ENCODE measurements at regions not wholly inside any gene's neighbourhood (a gene's known extent, or its start where the extent isn't known, plus 50 kb on each side); places are given as distances from the start of the nearest gene placed in this dataset.
"Not testable (repeated sequence)": the region's sequence is repeated elsewhere in the genome, so short reads cannot be mapped to it uniquely, and the experiment has no call there.

DNA sequence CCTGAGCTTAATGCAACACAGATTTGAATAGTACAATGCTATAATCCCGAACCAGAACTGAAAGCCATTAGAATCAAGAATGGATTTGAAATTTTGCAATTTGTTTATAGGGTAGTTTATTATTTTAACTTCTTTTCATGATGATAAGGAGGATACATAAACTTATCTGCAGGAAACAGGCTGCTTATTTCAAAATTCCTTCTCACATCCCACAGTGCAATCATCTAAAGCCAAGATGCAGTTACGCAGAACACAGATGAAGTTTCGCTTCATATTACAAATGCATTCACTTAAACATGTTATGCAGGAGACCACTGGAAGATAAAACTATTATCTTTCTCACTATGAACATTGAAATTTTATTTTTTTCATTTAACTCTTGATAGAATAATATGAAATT is 1019.6 kb downstream of the PLA2G4A start:
- no peaks in the 10 kb centered on the region for H3K36me3 ChIP-seq
- TF ChIP-seq, protein P1, sequence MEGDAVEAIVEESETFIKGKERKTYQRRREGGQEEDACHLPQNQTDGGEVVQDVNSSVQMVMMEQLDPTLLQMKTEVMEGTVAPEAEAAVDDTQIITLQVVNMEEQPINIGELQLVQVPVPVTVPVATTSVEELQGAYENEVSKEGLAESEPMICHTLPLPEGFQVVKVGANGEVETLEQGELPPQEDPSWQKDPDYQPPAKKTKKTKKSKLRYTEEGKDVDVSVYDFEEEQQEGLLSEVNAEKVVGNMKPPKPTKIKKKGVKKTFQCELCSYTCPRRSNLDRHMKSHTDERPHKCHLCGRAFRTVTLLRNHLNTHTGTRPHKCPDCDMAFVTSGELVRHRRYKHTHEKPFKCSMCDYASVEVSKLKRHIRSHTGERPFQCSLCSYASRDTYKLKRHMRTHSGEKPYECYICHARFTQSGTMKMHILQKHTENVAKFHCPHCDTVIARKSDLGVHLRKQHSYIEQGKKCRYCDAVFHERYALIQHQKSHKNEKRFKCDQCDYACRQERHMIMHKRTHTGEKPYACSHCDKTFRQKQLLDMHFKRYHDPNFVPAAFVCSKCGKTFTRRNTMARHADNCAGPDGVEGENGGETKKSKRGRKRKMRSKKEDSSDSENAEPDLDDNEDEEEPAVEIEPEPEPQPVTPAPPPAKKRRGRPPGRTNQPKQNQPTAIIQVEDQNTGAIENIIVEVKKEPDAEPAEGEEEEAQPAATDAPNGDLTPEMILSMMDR (IDR thresholded peaks at IDR 0.05), result no peak
- no peak for TF ChIP-seq POLR2A (IDR thresholded peaks at IDR 0.05)
- H3K9me3 ChIP-seq, result no peaks in the 10 kb centered on the region
- DNase-seq, result no peak
- H3K27me3 ChIP-seq, result no peaks in the 10 kb centered on the region
- intact Hi-C loops (cut with DNase I), result no loop called here
- H3K27ac ChIP-seq, result no peak overlapping the region
- WGBS, 2 donors, result 51 to 61% methylated on average over 3 of the region's 3 CpGs
- no peak overlapping the region for H3K4me3 ChIP-seq
- H3K4me1 ChIP-seq, result peaks cover 0 to 7% (median 0%) of the 10 kb centered on the region in 3 donors

DNA sequence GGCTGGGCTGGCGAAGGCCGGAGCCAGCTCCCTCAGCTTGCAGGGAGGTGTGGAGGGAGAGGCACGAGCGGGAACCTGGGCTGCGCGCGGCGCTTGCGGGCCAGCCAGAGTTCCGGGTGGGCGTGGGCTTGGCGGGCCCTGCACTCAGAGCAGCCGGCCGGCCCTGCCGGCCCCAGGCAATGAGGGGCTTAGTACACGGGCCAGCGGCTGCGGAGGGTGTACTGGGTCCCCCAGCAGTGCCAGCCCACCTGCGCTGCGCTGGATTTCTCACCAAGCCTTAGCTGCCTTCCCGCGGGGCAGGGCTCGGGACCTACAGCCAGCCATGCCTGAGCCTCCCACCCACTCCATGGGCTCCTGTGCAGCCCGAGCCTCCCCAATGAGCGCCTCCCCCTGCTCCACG is 1021.4 kb downstream of the PLA2G4A start:
- WGBS, 2 donors, result no CpG with 5 or more reads among the region's 26 CpGs

DNA sequence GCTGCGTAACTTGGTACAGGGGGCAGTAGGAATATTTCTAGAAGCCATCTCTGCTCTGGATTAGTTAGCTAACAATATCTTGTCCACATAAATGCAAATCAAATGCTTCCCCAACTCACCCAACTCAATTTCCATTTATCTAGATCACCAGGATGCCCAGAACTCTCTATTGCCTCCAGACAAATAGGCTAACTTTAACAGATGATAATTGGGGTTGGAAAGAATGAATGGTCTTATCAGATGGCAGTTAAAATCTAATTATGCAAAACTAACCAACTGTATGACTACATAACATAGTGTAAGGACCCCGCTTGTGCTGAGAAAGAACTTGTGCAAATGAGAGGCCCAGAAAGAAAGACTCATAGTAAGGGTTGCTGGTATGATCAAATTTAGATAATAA is 1024.8 kb downstream of the PLA2G4A start:
- H3K27ac ChIP-seq, result no peak overlapping the region
- intact Hi-C loops (cut with DNase I), result no loop called here
- H3K9me3 ChIP-seq, result no peaks in the 10 kb centered on the region
- H3K4me1 ChIP-seq, result peaks cover 0 to 4% (median 0%) of the 10 kb centered on the region in 3 donors
- no peak for DNase-seq
- TF ChIP-seq POLR2A (IDR thresholded peaks at IDR 0.05), result no peak
- TF ChIP-seq, protein P1 (IDR thresholded peaks at IDR 0.05), result no peak
- WGBS, 2 donors, result 79 to 88% methylated on average over 2 of the region's 2 CpGs
- H3K36me3 ChIP-seq, result no peaks in the 10 kb centered on the region
- no peak overlapping the region for H3K4me3 ChIP-seq
- H3K27me3 ChIP-seq, result no peaks in the 10 kb centered on the region

More for the DNA sequence above, 1021.4 kb downstream of the PLA2G4A start:
- H3K27ac ChIP-seq; H3K4me3 ChIP-seq; intact Hi-C loops (cut with DNase I); DNase-seq; H3K4me1 ChIP-seq; H3K9me3 ChIP-seq; H3K27me3 ChIP-seq; H3K36me3 ChIP-seq: not testable (repeated sequence)

DNA sequence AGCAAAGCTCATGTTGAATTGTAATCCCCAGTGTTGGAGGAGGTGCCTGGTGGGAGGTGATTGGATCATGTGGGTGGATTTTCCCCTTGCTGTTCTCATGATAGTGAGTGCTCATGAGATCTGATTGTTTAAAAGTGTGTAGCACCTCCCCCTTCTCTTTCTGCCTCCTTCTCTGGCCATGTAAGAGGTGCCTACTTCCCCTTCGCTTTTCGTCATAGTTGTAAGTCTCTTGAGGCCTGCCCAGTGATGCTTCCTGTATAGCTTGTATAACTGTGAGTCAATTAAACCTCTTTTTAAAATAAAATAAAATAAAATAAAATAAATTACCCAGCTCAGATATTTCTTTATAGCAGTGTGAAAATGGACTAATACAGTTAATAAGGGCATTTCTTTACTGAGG is 1025.7 kb downstream of the PLA2G4A start:
- no peak for DNase-seq
- TF ChIP-seq, protein P1 (IDR thresholded peaks at IDR 0.05), result no peak
- TF ChIP-seq POLR2A (IDR thresholded peaks at IDR 0.05), result no peak
- H3K4me1 ChIP-seq, result no peaks in the 10 kb centered on the region

DNA sequence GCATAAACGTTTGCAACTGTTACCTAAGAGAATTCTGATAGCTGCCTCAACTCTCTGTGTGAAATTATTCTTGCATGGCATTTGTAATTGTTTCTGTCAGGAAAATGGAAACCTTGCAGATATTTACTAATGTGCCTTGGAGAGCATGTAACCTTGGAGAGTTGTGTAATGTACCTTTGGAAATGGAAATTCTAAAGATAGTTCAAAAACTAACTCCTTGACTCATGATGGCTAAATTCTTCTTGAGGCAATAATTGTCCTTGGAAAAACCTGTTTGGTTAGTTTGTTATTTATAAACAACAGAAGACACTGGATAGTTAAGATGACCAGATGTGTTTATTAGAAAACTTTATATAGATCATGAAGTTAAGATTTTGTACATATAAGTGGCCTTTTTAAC is 1033.8 kb downstream of the PLA2G4A start:
- Histone ChIP-seq H3K36me3 (no peaks in the 10 kb centered on the region), H3K4me1 (no peaks in the 10 kb centered on the region), H3K9me3 (no peaks in the 10 kb centered on the region), H3K4me3 (no peak overlapping the region), H3K27ac (no peak overlapping the region), H3K27me3 (no peaks in the 10 kb centered on the region)
- intact Hi-C loops (cut with DNase I), result no loop called here
- WGBS, 2 donors, result 48% methylated on average over 1 of the region's 1 CpG
- TF ChIP-seq, protein P1 (IDR thresholded peaks at IDR 0.05), result no peak
- TF ChIP-seq POLR2A (IDR thresholded peaks at IDR 0.05), result no peak
- DNase-seq, result no peak

More for the DNA sequence above, 1025.7 kb downstream of the PLA2G4A start:
- Histone ChIP-seq H3K4me3 (no peak overlapping the region), H3K36me3 (no peaks in the 10 kb centered on the region), H3K9me3 (no peaks in the 10 kb centered on the region), H3K27me3 (no peaks in the 10 kb centered on the region), H3K27ac (no peak overlapping the region)
- 71 to 88% methylated on average over 2 of the region's 2 CpGs for WGBS, 2 donors
- intact Hi-C loops (cut with DNase I), result no loop called here

DNA sequence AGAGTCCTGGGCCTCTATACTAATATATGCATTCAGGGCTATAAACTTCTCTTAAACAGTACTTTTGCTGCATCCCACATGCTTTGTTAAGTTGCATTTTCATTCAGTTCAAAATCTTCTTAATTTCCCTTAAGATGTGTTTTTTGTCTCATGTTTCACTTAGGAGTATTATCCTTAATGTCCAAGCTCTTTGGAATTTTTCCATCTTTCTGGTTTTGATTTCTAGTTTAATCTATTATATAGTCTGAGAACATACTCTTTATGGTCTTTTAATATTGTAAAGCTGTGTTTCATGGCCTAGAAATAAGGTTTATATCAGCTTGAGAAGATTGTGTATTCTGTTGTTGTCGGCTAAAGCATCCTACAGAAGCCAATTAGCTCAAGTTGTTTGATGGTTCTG is 1041.8 kb downstream of the PLA2G4A start:
- Histone ChIP-seq H3K4me3 (no peak overlapping the region), H3K4me1 (no peaks in the 10 kb centered on the region), H3K27ac (no peak overlapping the region), H3K27me3 (no peaks in the 10 kb centered on the region), H3K36me3 (no peaks in the 10 kb centered on the region), H3K9me3 (no peaks in the 10 kb centered on the region)
- 74 to 75% methylated on average over 1 of the region's 1 CpG for WGBS, 2 donors
- intact Hi-C loops (cut with DNase I), result no loop called here
- no peak for DNase-seq
- no peak for TF ChIP-seq POLR2A (IDR thresholded peaks at IDR 0.05)
- TF ChIP-seq, protein P1 (IDR thresholded peaks at IDR 0.05), result no peak

Data from esophagus squamous epithelium (tissue), 5 donors.